Smooth muscle cell (in vitro differentiated cells): ENCODE measurements at regions not wholly inside any gene's neighbourhood (a gene's known extent, or its start where the extent isn't known, plus 50 kb on each side); places are given as distances from the start of the nearest gene placed in this dataset.
"Not testable (repeated sequence)": the region's sequence is repeated elsewhere in the genome, so short reads cannot be mapped to it uniquely, and the experiment has no call there.

ENCODE experiments used
- DNase-seq: peaks from one replicate; lab custom pipeline; 2025; ENCODE audit not compliant: unreplicated experiment; lab: John Stamatoyannopoulos, UW
- H2AFZ ChIP-seq: fragments of 200-600 bp; sonication (generic); 2 replicates; pipeline ENCODE4 v1.6.0; 2016; ENCODE audit warnings: antibody characterized with exemption, low read depth, mild to moderate bottlenecking
- H3F3A ChIP-seq: fragments of 200-600 bp; sonication (generic); 2 replicates; pipeline ENCODE4 v1.6.0; 2017; ENCODE audit warnings: antibody characterized with exemption, low read depth
- H3K27ac ChIP-seq: fragments of 200-600 bp; sonication (generic); 2 replicates; pipeline ENCODE4 v1.5.1; 2016; ENCODE audit warnings: low read depth, mild to moderate bottlenecking
- H3K27me3 ChIP-seq: fragments of 200-600 bp; sonication (generic); 2 replicates; pipeline ENCODE4 v1.6.1; 2016; ENCODE audit warnings: low read depth, mild to moderate bottlenecking
- H3K36me3 ChIP-seq: fragments of 200-600 bp; sonication (generic); 2 replicates; pipeline ENCODE4 v1.5.1; 2016; ENCODE audit warnings: low read depth
- H3K4me1 ChIP-seq: fragments of 200-600 bp; sonication (generic); 2 replicates; pipeline ENCODE4 v1.5.1; 2016; ENCODE audit warnings: low read depth
- H3K4me2 ChIP-seq: fragments of 200-600 bp; sonication (generic); 2 replicates; pipeline ENCODE4 v1.6.0; 2016; ENCODE audit warnings: mild to moderate bottlenecking
- H3K4me3 ChIP-seq: fragments of 200-600 bp; sonication (generic); 2 replicates; pipeline ENCODE4 v1.5.1; 2016; ENCODE audit warnings: mild to moderate bottlenecking
- H3K79me2 ChIP-seq: fragments of 200-600 bp; sonication (generic); 2 replicates; pipeline ENCODE4 v1.6.0; 2016; ENCODE audit warnings: low read depth, mild to moderate bottlenecking
- H3K9ac ChIP-seq: fragments of 200-600 bp; sonication (generic); 2 replicates; pipeline ENCODE4 v1.6.0; 2016; ENCODE audit warnings: low read depth
- H3K9me3 ChIP-seq: fragments of 200-600 bp; sonication (generic); replicated peaks from 2 replicates; pipeline ENCODE4 v1.5.1; 2016; ENCODE audit warnings: low read depth
- H4K20me1 ChIP-seq: fragments of 200-600 bp; sonication (generic); 2 replicates; pipeline ENCODE4 v1.6.0; 2016; ENCODE audit warnings: low read depth
- CTCF ChIP-seq: fragments of 200-600 bp; sonication (generic); IDR thresholded peaks from 2 replicates; pipeline ENCODE4 v1.5.1; 2017; ENCODE audit warnings: borderline replicate concordance, mild to moderate bottlenecking, antibody characterized with exemption; ENCODE audit not compliant: insufficient read depth, poor library complexity, severe bottlenecking
- WGBS: methylation state at CpG from one replicate; pipeline ENCODE4 v1.1.7; 2016; ENCODE audit warnings: low lambda C conversion rate; 5-methylcytosine and 5-hydroxymethylcytosine counted together

GRCh38 chr6:106745197-106745770 is 115.9 kb downstream of the QRSL1 start:
- WGBS, result 88% methylated on average over 3 of the region's 3 CpGs
- TF ChIP-seq CTCF, result no peak

GRCh38 chr6:106744781-106745180 is 115.4 kb downstream of the QRSL1 start:
- no peaks in the 10 kb centered on the region for H3K9me3 ChIP-seq
- H3K4me2 ChIP-seq, result no peak overlapping the region
- DNase-seq, result no peak
- no peak overlapping the region for H3K27ac ChIP-seq
- no peak for TF ChIP-seq CTCF
- H3K36me3 ChIP-seq, result no peaks in the 10 kb centered on the region
- no peak overlapping the region for H3K9ac ChIP-seq
- no peaks in the 10 kb centered on the region for H3K27me3 ChIP-seq
- H3F3A ChIP-seq, result peaks cover 16% of the 10 kb centered on the region
- H3K4me3 ChIP-seq, result no peak overlapping the region
- H2AFZ ChIP-seq, result no peak overlapping the region
- H4K20me1 ChIP-seq, result no peaks in the 10 kb centered on the region
- peaks cover 13% of the 10 kb centered on the region for H3K4me1 ChIP-seq
- H3K79me2 ChIP-seq, result no peaks in the 10 kb centered on the region
- WGBS, result 80% methylated on average over 2 of the region's 2 CpGs

More at GRCh38 chr6:106745197-106745770, 115.9 kb downstream of the QRSL1 start:
- H3K27me3 ChIP-seq, result no peaks in the 10 kb centered on the region
- no peak overlapping the region for H3K9ac ChIP-seq
- H3F3A ChIP-seq, result peaks cover 16% of the 10 kb centered on the region
- H2AFZ ChIP-seq, result no peak overlapping the region
- H3K4me1 ChIP-seq, result peaks cover 13% of the 10 kb centered on the region
- H3K27ac ChIP-seq, result peak overlapping the region; percentile 88
- H3K79me2 ChIP-seq, result no peaks in the 10 kb centered on the region
- no peak for DNase-seq
- no peaks in the 10 kb centered on the region for H4K20me1 ChIP-seq
- H3K9me3 ChIP-seq, result no peaks in the 10 kb centered on the region
- H3K4me2 ChIP-seq, result no peak overlapping the region
- no peak overlapping the region for H3K4me3 ChIP-seq
- H3K36me3 ChIP-seq, result no peaks in the 10 kb centered on the region

- not testable (repeated sequence) for H4K20me1 ChIP-seq, H3K4me2 ChIP-seq, H3K4me1 ChIP-seq, H3K4me3 ChIP-seq, H3K9me3 ChIP-seq, H3K79me2 ChIP-seq, H2AFZ ChIP-seq, DNase-seq, H3K9ac ChIP-seq, H3K27me3 ChIP-seq, H3K36me3 ChIP-seq, H3K27ac ChIP-seq
- 35% methylated on average over 2 of the region's 2 CpGs for WGBS
- peaks cover 13% of the 10 kb centered on the region for H3F3A ChIP-seq
These were observed 114.7 kb downstream of the QRSL1 start for GRCh38 chr6:106744029-106744428.

- no peak for TF ChIP-seq CTCF
- H3K27ac ChIP-seq, result no peak overlapping the region
- no peaks in the 10 kb centered on the region for H3K9me3 ChIP-seq
- no peak overlapping the region for H2AFZ ChIP-seq
- no peak overlapping the region for H3K9ac ChIP-seq
- H3K4me1 ChIP-seq, result peaks cover 5% of the 10 kb centered on the region
- H3K79me2 ChIP-seq, result no peaks in the 10 kb centered on the region
- WGBS, result 71% methylated on average over 2 of the region's 2 CpGs
- H4K20me1 ChIP-seq, result no peaks in the 10 kb centered on the region
- H3K4me3 ChIP-seq, result no peak overlapping the region
- peaks cover 9% of the 10 kb centered on the region for H3F3A ChIP-seq
- no peaks in the 10 kb centered on the region for H3K36me3 ChIP-seq
- DNase-seq, result no peak
- H3K4me2 ChIP-seq, result no peak overlapping the region
- H3K27me3 ChIP-seq, result no peaks in the 10 kb centered on the region
These were observed 114.2 kb downstream of the QRSL1 start for GRCh38 chr6:106743612-106744011.
